ENCODE measurements at regions not wholly inside any gene's neighbourhood (a gene's known extent, or its start where the extent isn't known, plus 50 kb on each side); places are given as distances from the start of the nearest gene placed in this dataset.

DNA sequence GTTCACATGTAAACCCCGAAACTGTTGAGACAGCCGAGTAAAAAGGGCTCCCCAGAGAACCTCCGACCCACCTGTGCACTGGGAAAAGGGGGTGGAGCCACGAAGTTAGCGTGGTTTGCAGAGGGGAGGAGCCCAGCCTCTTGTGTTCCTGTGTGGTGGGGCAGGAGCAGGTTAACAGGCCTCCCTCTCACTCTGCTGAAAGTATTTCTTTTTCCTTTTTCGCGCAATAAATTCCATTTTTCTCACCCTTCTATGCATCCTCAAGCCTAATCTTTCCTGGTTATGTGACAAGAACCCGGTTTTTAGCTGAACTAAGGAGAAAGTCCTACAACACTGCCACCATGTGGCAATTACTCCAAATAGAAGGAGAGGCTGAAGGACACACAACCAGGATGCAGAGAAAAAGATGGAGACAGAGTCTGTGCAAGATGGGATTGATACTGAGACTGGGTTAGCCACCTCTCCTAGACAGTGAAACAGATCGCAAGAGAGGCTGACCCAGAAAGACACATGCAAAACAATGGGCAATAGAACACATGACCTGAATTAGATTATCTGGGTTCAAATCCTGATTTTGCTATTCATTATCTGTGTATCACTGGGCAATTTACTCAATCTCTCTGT is 168.7 kb upstream of the PRSS16 start:
- Histone ChIP-seq H3K4me1 (ENCODE audit: control insufficient read depth, insufficient read depth, low read length) (peaks cover 4% of the 10 kb centered on the region), H3K27me3 (ENCODE audit: control insufficient read depth, insufficient read depth, low read length) (peaks cover 16% of the 10 kb centered on the region), H3K36me3 (ENCODE audit: control insufficient read depth, insufficient read depth, low read length) (no peaks in the 10 kb centered on the region), H3K4me3 (ENCODE audit: low read length) (peak overlapping the region; percentile 46), H3K27ac (ENCODE audit: low read length) (no peak overlapping the region), H3K9me3 (ENCODE audit: control insufficient read depth, low read depth, low read length) (no peaks in the 10 kb centered on the region)
- 20% methylated on average over 1 of the region's 9 CpGs for WGBS (ENCODE audit: insufficient coverage, low lambda C conversion rate)
- peak; percentile 33 to 65 for DNase-seq

DNA sequence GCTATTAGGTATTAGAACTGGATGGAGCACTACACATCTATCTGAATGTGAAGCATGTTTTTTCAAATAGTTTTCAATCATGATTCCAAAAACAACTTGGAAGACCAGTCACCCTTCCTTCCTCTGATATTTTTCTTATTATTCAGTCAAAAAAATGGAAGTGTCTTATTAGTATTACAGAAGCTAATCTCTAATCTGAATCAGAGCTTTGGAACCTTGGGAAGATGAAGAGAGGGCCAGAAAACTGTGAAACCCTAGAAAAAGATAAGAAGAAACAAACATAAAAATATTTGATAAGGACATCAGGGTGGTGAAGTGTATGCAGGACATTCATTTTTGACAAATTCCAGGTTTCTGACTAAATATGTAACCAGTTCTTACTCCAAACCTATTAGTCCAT is 166.3 kb upstream of the PRSS16 start:
- H3K9me3 ChIP-seq (ENCODE audit: control insufficient read depth, low read depth, low read length) = no peaks in the 10 kb centered on the region
- DNase-seq = no peak
- H3K27me3 ChIP-seq (ENCODE audit: control insufficient read depth, insufficient read depth, low read length) = peaks cover 14% of the 10 kb centered on the region
- H3K4me3 ChIP-seq (ENCODE audit: low read length) = no peak overlapping the region
- H3K27ac ChIP-seq (ENCODE audit: low read length) = no peak overlapping the region
- no peaks in the 10 kb centered on the region for H3K36me3 ChIP-seq (ENCODE audit: control insufficient read depth, insufficient read depth, low read length)
- H3K4me1 ChIP-seq (ENCODE audit: control insufficient read depth, insufficient read depth, low read length) = peaks cover 4% of the 10 kb centered on the region

GRCh38 chr6:27081931-27082330 is 165.6 kb upstream of the PRSS16 start:
- DNase-seq = no peak
- Histone ChIP-seq H3K36me3 (ENCODE audit: control insufficient read depth, insufficient read depth, low read length) (no peaks in the 10 kb centered on the region), H3K4me1 (ENCODE audit: control insufficient read depth, insufficient read depth, low read length) (peaks cover 4% of the 10 kb centered on the region), H3K27me3 (ENCODE audit: control insufficient read depth, insufficient read depth, low read length) (peaks cover 18% of the 10 kb centered on the region), H3K4me3 (ENCODE audit: low read length) (no peak overlapping the region), H3K27ac (ENCODE audit: low read length) (no peak overlapping the region), H3K9me3 (ENCODE audit: control insufficient read depth, low read depth, low read length) (no peaks in the 10 kb centered on the region)
- no CpG with 5 or more reads among the region's 2 CpGs for WGBS (ENCODE audit: insufficient coverage, low lambda C conversion rate)

DNA sequence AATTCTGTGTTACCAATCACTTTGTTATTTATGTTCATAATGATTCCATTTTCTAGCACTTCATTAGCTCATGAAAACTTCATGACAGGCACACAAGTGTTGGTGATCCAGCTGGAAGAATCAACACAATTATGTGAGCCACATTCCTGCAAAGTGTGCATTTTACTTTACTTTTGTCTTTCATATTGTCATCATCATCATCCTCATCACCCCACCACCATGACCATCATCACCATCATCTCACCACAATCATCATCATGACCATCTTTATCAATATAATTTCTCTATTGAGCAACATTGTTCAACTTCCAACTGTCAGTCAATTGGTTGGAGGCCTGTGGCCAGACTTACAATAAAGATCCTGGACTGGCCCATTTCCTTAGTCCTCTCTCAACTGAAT is 159.4 kb upstream of the PRSS16 start:
- DNase-seq = no peak
- Histone ChIP-seq H3K9me3 (ENCODE audit: control insufficient read depth, low read depth, low read length) (no peaks in the 10 kb centered on the region), H3K27ac (ENCODE audit: low read length) (no peak overlapping the region), H3K27me3 (ENCODE audit: control insufficient read depth, insufficient read depth, low read length) (peaks cover 30% of the 10 kb centered on the region), H3K36me3 (ENCODE audit: control insufficient read depth, insufficient read depth, low read length) (no peaks in the 10 kb centered on the region), H3K4me1 (ENCODE audit: control insufficient read depth, insufficient read depth, low read length) (no peaks in the 10 kb centered on the region), H3K4me3 (ENCODE audit: low read length) (no peak overlapping the region)

GRCh38 chr6:27091661-27092315 is 155.7 kb upstream of the PRSS16 start:
- WGBS (ENCODE audit: insufficient coverage, low lambda C conversion rate) = no CpG with 5 or more reads among the region's 27 CpGs
- Histone ChIP-seq H3K36me3 (ENCODE audit: control insufficient read depth, insufficient read depth, low read length) (no peaks in the 10 kb centered on the region), H3K27me3 (ENCODE audit: control insufficient read depth, insufficient read depth, low read length) (peaks cover 35% of the 10 kb centered on the region)

GRCh38 chr6:27092316-27092692 is 155.2 kb upstream of the PRSS16 start:
- no CpG with 5 or more reads among the region's 8 CpGs for WGBS (ENCODE audit: insufficient coverage, low lambda C conversion rate)
- Histone ChIP-seq H3K4me1 (ENCODE audit: control insufficient read depth, insufficient read depth, low read length) (peaks cover under 1% of the 10 kb centered on the region), H3K9me3 (ENCODE audit: control insufficient read depth, low read depth, low read length) (peaks cover 3% of the 10 kb centered on the region), H3K36me3 (ENCODE audit: control insufficient read depth, insufficient read depth, low read length) (no peaks in the 10 kb centered on the region), H3K4me3 (ENCODE audit: low read length) (peak overlapping the region; percentile 26), H3K27ac (ENCODE audit: low read length) (no peak overlapping the region), H3K27me3 (ENCODE audit: control insufficient read depth, insufficient read depth, low read length) (peaks cover 39% of the 10 kb centered on the region)
- DNase-seq = no peak

More at GRCh38 chr6:27091661-27092315, 155.7 kb upstream of the PRSS16 start:
- no peak overlapping the region for H3K27ac ChIP-seq (ENCODE audit: low read length)
- peak; percentile 38 to 77 for DNase-seq
- H3K4me1 ChIP-seq (ENCODE audit: control insufficient read depth, insufficient read depth, low read length) = no peaks in the 10 kb centered on the region
- H3K4me3 ChIP-seq (ENCODE audit: low read length) = peak overlapping the region; percentile 26
- H3K9me3 ChIP-seq (ENCODE audit: control insufficient read depth, low read depth, low read length) = peaks cover 3% of the 10 kb centered on the region

- peaks cover 36% of the 10 kb centered on the region for H3K27me3 ChIP-seq (ENCODE audit: control insufficient read depth, insufficient read depth, low read length)
- peaks cover 3% of the 10 kb centered on the region for H3K4me1 ChIP-seq (ENCODE audit: control insufficient read depth, insufficient read depth, low read length)
- WGBS (ENCODE audit: insufficient coverage, low lambda C conversion rate) = 100% methylated on average over 1 of the region's 3 CpGs
- no peak overlapping the region for H3K27ac ChIP-seq (ENCODE audit: low read length)
- peaks cover 8% of the 10 kb centered on the region for H3K9me3 ChIP-seq (ENCODE audit: control insufficient read depth, low read depth, low read length)
- DNase-seq = no peak
- H3K36me3 ChIP-seq (ENCODE audit: control insufficient read depth, insufficient read depth, low read length) = no peaks in the 10 kb centered on the region
- H3K4me3 ChIP-seq (ENCODE audit: low read length) = no peak overlapping the region
These were observed 151.6 kb upstream of the PRSS16 start for GRCh38 chr6:27095914-27096313.

DNA sequence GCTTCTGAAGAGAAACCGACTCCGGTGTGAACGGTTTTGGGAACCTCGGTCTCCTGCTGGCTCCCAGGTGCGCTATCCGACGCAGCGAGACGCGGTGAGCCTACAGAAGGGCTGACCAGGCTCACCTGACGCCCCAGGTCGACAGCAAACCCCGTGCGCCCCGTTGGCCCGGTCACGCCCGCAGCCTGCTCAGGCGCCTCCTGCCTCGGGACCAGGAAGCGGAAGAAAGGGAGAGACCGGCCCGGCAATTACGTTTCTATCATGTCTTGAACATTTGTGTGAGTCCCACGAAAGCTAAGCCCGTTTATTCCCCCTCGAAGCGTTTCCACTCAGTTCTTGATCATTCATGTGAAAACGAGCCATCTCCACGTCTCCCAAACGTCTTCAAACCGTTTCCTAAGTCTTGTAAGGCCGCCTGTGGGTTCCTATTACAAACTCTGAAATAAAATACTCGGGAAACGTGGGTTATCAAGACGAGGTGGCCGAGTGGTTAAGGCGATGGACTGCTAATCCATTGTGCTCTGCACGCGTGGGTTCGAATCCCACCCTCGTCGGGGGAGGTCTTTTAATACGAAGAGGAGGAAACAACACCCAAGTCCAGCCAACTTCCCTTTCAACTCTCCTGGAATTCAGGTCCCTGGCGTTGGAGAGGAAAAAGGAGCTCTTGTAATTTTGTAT is 150.5 kb upstream of the PRSS16 start:
- WGBS (ENCODE audit: insufficient coverage, low lambda C conversion rate) = no CpG with 5 or more reads among the region's 45 CpGs
- Histone ChIP-seq H3K9me3 (ENCODE audit: control insufficient read depth, low read depth, low read length) (peaks cover 8% of the 10 kb centered on the region), H3K4me1 (ENCODE audit: control insufficient read depth, insufficient read depth, low read length) (peaks cover 3% of the 10 kb centered on the region), H3K27ac (ENCODE audit: low read length) (no peak overlapping the region), H3K36me3 (ENCODE audit: control insufficient read depth, insufficient read depth, low read length) (no peaks in the 10 kb centered on the region), H3K27me3 (ENCODE audit: control insufficient read depth, insufficient read depth, low read length) (peaks cover 31% of the 10 kb centered on the region), H3K4me3 (ENCODE audit: low read length) (peak overlapping the region; percentile 49)
- peak; percentile 78 to 89 for DNase-seq

DNA sequence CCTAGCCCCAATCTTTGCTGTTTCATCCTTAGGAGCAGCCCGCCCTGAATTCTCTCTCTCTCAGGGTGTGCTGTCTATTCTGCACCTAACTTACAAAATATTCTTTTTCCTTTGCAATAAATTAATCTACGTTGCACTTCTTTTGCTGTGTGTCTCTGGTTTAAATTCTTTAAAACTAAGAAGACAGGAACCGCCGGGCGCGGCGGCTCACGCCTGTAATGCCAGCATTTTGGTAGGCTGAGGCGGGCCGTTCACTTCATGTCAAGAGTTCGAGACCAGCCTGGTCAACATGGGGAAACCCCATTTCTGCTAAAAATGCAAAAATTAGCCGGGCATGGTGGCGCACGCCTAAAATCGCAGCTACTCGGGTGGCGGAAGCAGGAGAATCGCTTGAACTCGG is 148.5 kb upstream of the PRSS16 start:
- H3K27ac ChIP-seq (ENCODE audit: low read length) = no peak overlapping the region
- peaks cover 8% of the 10 kb centered on the region for H3K9me3 ChIP-seq (ENCODE audit: control insufficient read depth, low read depth, low read length)
- no peak overlapping the region for H3K4me3 ChIP-seq (ENCODE audit: low read length)
- H3K4me1 ChIP-seq (ENCODE audit: control insufficient read depth, insufficient read depth, low read length) = peaks cover 3% of the 10 kb centered on the region
- H3K27me3 ChIP-seq (ENCODE audit: control insufficient read depth, insufficient read depth, low read length) = peaks cover 23% of the 10 kb centered on the region
- no peak for DNase-seq
- 97% methylated on average over 7 of the region's 19 CpGs for WGBS (ENCODE audit: insufficient coverage, low lambda C conversion rate)
- no peaks in the 10 kb centered on the region for H3K36me3 ChIP-seq (ENCODE audit: control insufficient read depth, insufficient read depth, low read length)

DNA sequence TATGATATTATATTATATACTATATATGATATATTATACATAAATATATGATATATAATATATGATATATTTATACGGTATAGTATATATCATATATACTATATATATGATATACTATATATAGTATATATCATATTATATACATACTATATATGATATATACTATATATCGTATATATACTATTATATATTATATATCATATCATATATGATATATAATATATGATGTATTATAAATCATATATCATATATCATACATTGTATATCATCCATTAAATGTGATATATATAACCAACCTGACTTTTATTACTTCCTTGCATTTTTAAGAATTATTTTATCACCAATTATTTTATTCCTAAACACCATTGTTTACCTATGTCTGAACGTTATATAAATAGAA is 146.6 kb upstream of the PRSS16 start:
- Histone ChIP-seq H3K4me1 (ENCODE audit: control insufficient read depth, insufficient read depth, low read length) (peaks cover 3% of the 10 kb centered on the region), H3K27me3 (ENCODE audit: control insufficient read depth, insufficient read depth, low read length) (peaks cover 19% of the 10 kb centered on the region), H3K4me3 (ENCODE audit: low read length) (no peak overlapping the region), H3K36me3 (ENCODE audit: control insufficient read depth, insufficient read depth, low read length) (no peaks in the 10 kb centered on the region), H3K27ac (ENCODE audit: low read length) (no peak overlapping the region), H3K9me3 (ENCODE audit: control insufficient read depth, low read depth, low read length) (peaks cover 5% of the 10 kb centered on the region)
- WGBS (ENCODE audit: insufficient coverage, low lambda C conversion rate) = 70% methylated on average over 1 of the region's 3 CpGs
- no peak for DNase-seq

Data from large intestine (tissue), 3 donors.